ENCODE measurements at regions not wholly inside any gene's neighbourhood (a gene's known extent, or its start where the extent isn't known, plus 50 kb on each side); places are given as distances from the start of the nearest gene placed in this dataset.

DNA sequence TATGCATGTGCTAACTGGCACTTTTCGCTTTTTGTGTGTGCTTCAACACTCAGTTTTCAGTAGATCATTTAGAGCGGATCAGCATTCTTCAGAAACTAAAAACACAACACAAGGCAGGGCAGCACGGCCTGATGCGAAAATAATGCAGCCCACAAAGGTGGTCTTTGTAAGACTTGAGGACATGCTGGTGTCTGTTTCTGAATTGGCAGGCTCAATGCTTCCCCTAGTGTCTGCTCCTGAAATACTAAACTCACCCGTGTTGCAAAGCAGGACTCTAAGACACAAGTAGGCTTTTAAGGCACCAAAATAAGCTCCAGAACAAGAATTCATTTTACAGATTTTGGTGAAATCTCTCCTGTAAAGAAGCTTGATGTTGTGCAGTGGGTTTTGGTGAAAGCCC is 676.5 kb downstream of the TENT5A start:
- DNase-seq (ENCODE audit: low read depth): no peak
- TF ChIP-seq, protein P1, sequence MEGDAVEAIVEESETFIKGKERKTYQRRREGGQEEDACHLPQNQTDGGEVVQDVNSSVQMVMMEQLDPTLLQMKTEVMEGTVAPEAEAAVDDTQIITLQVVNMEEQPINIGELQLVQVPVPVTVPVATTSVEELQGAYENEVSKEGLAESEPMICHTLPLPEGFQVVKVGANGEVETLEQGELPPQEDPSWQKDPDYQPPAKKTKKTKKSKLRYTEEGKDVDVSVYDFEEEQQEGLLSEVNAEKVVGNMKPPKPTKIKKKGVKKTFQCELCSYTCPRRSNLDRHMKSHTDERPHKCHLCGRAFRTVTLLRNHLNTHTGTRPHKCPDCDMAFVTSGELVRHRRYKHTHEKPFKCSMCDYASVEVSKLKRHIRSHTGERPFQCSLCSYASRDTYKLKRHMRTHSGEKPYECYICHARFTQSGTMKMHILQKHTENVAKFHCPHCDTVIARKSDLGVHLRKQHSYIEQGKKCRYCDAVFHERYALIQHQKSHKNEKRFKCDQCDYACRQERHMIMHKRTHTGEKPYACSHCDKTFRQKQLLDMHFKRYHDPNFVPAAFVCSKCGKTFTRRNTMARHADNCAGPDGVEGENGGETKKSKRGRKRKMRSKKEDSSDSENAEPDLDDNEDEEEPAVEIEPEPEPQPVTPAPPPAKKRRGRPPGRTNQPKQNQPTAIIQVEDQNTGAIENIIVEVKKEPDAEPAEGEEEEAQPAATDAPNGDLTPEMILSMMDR (IDR thresholded peaks at IDR 0.05; ENCODE audit: control insufficient read depth, extremely low read depth, insufficient read depth): peak; percentile 35
- H3K4me3 ChIP-seq (ENCODE audit: low read depth, low read length): no peak overlapping the region

DNA sequence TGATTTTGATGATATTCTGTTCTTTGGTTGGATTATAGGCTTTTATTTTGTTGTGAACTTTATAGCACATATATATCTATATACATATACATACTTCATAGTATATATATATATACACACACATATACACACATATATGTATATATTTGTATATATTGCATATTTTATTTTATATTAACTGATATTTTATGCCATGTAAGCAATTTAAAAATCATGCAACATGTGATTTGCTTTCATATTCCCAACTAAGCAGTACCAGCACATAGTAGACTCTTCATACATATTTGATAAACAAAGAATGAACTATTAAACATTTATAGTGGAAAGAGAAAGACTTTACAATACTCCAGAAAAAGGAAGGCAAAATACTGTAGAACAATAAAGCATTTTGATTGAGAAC is 679.2 kb downstream of the TENT5A start:
- DNase-seq (ENCODE audit: low read depth): no peak
- TF ChIP-seq, protein P1 (IDR thresholded peaks at IDR 0.05; ENCODE audit: control insufficient read depth, extremely low read depth, insufficient read depth): no peak
- no peak overlapping the region for H3K4me3 ChIP-seq (ENCODE audit: low read depth, low read length)

DNA sequence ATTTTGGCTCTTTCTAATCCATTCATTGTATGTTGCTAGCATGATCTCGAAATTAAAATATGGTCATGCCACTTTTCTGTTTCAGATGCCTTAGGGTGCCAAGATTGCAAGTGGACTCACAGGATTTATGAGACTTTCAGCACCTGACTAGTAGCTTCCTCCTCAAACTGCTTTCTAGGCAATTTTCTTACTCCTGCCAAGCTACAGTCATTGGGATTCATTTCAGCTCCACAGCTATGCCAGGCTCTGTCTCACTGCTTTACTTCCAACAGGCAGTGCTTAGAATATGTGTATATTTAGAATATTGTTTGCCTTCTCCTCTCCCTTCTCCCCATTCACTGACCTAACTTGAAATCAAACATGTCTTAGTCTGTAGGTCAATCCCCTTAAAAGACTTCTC is 681.4 kb downstream of the TENT5A start:
- TF ChIP-seq, protein P1 (IDR thresholded peaks at IDR 0.05; ENCODE audit: control insufficient read depth, extremely low read depth, insufficient read depth): no peak
- no peak for DNase-seq (ENCODE audit: low read depth)
- no peak overlapping the region for H3K4me3 ChIP-seq (ENCODE audit: low read depth, low read length)

- TF ChIP-seq, protein P1 (IDR thresholded peaks at IDR 0.05; ENCODE audit: control insufficient read depth, extremely low read depth, insufficient read depth): no peak
- no peak overlapping the region for H3K4me3 ChIP-seq (ENCODE audit: low read depth, low read length)
- no peak for DNase-seq (ENCODE audit: low read depth)
Observed at GRCh38 chr6:81067057-81067456, 685.4 kb downstream of the TENT5A start.

- TF ChIP-seq, protein P1 (IDR thresholded peaks at IDR 0.05; ENCODE audit: control insufficient read depth, extremely low read depth, insufficient read depth): no peak
- no peak overlapping the region for H3K4me3 ChIP-seq (ENCODE audit: low read depth, low read length)
- DNase-seq (ENCODE audit: low read depth): peak; percentile 14
Observed at GRCh38 chr6:81063891-81064290, 688.6 kb downstream of the TENT5A start.

- DNase-seq (ENCODE audit: low read depth): no peak
- H3K4me3 ChIP-seq (ENCODE audit: low read depth, low read length): no peak overlapping the region
- TF ChIP-seq, protein P1 (IDR thresholded peaks at IDR 0.05; ENCODE audit: control insufficient read depth, extremely low read depth, insufficient read depth): no peak
Observed at GRCh38 chr6:81054036-81054435, 698.4 kb downstream of the TENT5A start.

DNA sequence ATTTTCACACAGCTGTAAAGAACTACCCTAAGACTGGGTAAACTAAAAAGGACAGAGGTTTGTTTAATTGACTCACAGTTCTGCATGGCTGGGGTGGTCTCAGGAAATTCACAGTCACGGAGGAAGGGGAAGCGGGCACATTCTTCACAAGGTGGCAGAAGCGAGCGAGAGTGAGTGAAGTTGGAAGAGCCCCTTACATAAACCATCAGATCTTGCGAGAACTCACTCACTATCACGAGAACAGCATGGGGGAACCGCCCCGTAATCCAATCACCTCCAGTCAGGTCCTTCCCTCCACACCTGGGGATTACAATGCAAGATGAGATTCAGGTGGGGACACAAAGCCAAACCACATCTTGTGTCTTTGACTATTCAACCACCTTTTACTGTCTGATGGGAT is 700.5 kb downstream of the TENT5A start:
- DNase-seq (ENCODE audit: low read depth): no peak
- H3K4me3 ChIP-seq (ENCODE audit: low read depth, low read length): no peak overlapping the region
- TF ChIP-seq, protein P1 (IDR thresholded peaks at IDR 0.05; ENCODE audit: control insufficient read depth, extremely low read depth, insufficient read depth): no peak

Data from LNCaP clone FGC (cell line).